SK-N-SH (cell line): ENCODE measurements at regions not wholly inside any gene's neighbourhood (a gene's known extent, or its start where the extent isn't known, plus 50 kb on each side); places are given as distances from the start of the nearest gene placed in this dataset.

Experiments used
- CTCF ChIA-PET: fragments of 300-600, 350-600 bp; formaldehyde crosslinking; extraction: SDS; loops from one replicate; lab custom pipeline; 2021; lab: Yijun Ruan, JAX
- POLR2A ChIA-PET: fragments of 350-600 bp; sonication (Branson Sonifier 250); formaldehyde crosslinking; extraction: SDS; loops from one replicate; lab custom pipeline; 2020; ENCODE audit warnings: antibody characterized with exemption, inconsistent platforms; lab: Yijun Ruan, JAX
- DNase-seq: peaks from one replicate; pipeline ENCODE4 v3.0.0; 2012
- H2AFZ ChIP-seq: fragments of 200-600 bp; sonication (generic); 2 replicates; pipeline ENCODE4 v1.8.1; 2016; ENCODE audit warnings: antibody characterized with exemption, mild to moderate bottlenecking, low read depth
- H3F3A ChIP-seq: fragments of 200-600 bp; sonication (generic); replicated peaks from 2 replicates; pipeline ENCODE3; 2016; ENCODE audit warnings: antibody characterized with exemption, mild to moderate bottlenecking; ENCODE audit not compliant: insufficient read depth
- H3K27ac ChIP-seq, 2 experiments: fragments of 200-500 bp in 1 of 2; fragments of 200-600 bp in 1 of 2; sonication (Bioruptor generic) in 1 of 2; sonication (generic), shearing (Covaris generic) in 1 of 2; 2 replicates each; pipeline versions ENCODE4 v1.5.1 to v1.6.1; 2014 to 2016; ENCODE audit warnings: low read depth in 2 of 2, inconsistent platforms in 1 of 2, low read length in 1 of 2, mild to moderate bottlenecking in 1 of 2, mixed read lengths in 1 of 2
- H3K27me3 ChIP-seq: fragments of 200-600 bp; sonication (generic), shearing (Covaris generic); 2 replicates; pipeline ENCODE4 v1.6.1; 2016; ENCODE audit warnings: mixed run types; ENCODE audit not compliant: insufficient read depth
- H3K36me3 ChIP-seq, 2 experiments: fragments of 200-500 bp in 1 of 2; fragments of 200-600 bp in 1 of 2; sonication (Bioruptor generic) in 1 of 2; sonication (generic) in 1 of 2; replicated peaks in 1 of 2; 2 replicates each; pipeline versions ENCODE3 to v1.5.1; 2014 to 2016; ENCODE audit warnings: low read length in 1 of 2, mild to moderate bottlenecking in 1 of 2; ENCODE audit not compliant: insufficient read depth in 2 of 2, control insufficient read depth in 1 of 2
- H3K4me1 ChIP-seq, 2 experiments: fragments of 200-500 bp in 1 of 2; fragments of 200-600 bp in 1 of 2; sonication (Bioruptor generic) in 1 of 2; sonication (generic), shearing (Covaris generic) in 1 of 2; 2 replicates each; pipeline versions ENCODE4 v1.5.1 to v1.6.1; 2014 to 2016; ENCODE audit warnings: low read depth in 1 of 2, low read length in 1 of 2, mixed run types in 1 of 2; ENCODE audit not compliant: insufficient read depth in 2 of 2, control insufficient read depth in 1 of 2
- H3K4me2 ChIP-seq: fragments of 200-600 bp; sonication (generic), shearing (Covaris generic); 2 replicates; pipeline ENCODE4 v1.6.1; 2017; ENCODE audit warnings: mixed run types
- H3K4me3 ChIP-seq, 2 experiments: fragments of 200-500 bp in 1 of 2; fragments of 200-600 bp in 1 of 2; sonication (Bioruptor generic) in 1 of 2; sonication (generic), shearing (Covaris generic) in 1 of 2; 2 replicates each; pipeline versions ENCODE4 v1.5.1 to v1.8.1; 2014 to 2016; ENCODE audit warnings: low read depth in 2 of 2, inconsistent platforms in 1 of 2, low read length in 1 of 2, mild to moderate bottlenecking in 1 of 2, mixed read lengths in 1 of 2, moderate library complexity in 1 of 2
- H3K79me2 ChIP-seq: fragments of 200-600 bp; sonication (generic); 2 replicates; pipeline ENCODE4 v1.8.1; 2017; ENCODE audit warnings: mild to moderate bottlenecking; ENCODE audit not compliant: insufficient read depth
- H3K9ac ChIP-seq: fragments of 200-600 bp; sonication (generic); 2 replicates; pipeline ENCODE4 v1.6.1; 2017; ENCODE audit warnings: mixed run types
- H3K9me2 ChIP-seq: fragments of 200-600 bp; sonication (generic); 2 replicates; pipeline ENCODE4 v1.6.1; 2017; ENCODE audit warnings: mixed run types
- H3K9me3 ChIP-seq: fragments of 200-600 bp; sonication (generic); 2 replicates; pipeline ENCODE4 v1.6.1; 2017; ENCODE audit warnings: mixed run types, mild to moderate bottlenecking, moderate library complexity
- H4K20me1 ChIP-seq: fragments of 200-600 bp; sonication (generic); 2 replicates; pipeline ENCODE4 v1.6.1; 2017; ENCODE audit warnings: mild to moderate bottlenecking, mixed run types; ENCODE audit not compliant: insufficient read depth
- ELF1 ChIP-seq: IDR thresholded peaks from 2 replicates; pipeline ENCODE4 v1.4.0; 2012
- EP300 ChIP-seq, 2 experiments: IDR thresholded peaks; 2 replicates each; pipeline versions ENCODE4 v1.4.0 to v1.6.1; 2012; ENCODE audit warnings: borderline replicate concordance in 1 of 2, low read depth in 1 of 2, low read length in 1 of 2
- FOXJ3 ChIP-seq: sonication (generic); formaldehyde crosslinking; IDR thresholded peaks from 2 replicates; pipeline ENCODE4 v1.5.1; 2020; ENCODE audit warnings: mild to moderate bottlenecking, missing genetic modification reagents
- JUND ChIP-seq: IDR thresholded peaks from 2 replicates; pipeline ENCODE4 v1.4.0; 2012
- MEF2A ChIP-seq: IDR thresholded peaks from 2 replicates; pipeline ENCODE4 v1.4.0; 2012; ENCODE audit warnings: low read depth, borderline replicate concordance
- MXI1 ChIP-seq: IDR thresholded peaks from 2 replicates; pipeline ENCODE4 v1.6.1; 2012; ENCODE audit warnings: mild to moderate bottlenecking, low read depth, low read length, improper control_type of control experiment
- NRF1 ChIP-seq: IDR thresholded peaks from 2 replicates; pipeline ENCODE4 v1.6.1; 2012; ENCODE audit warnings: low read depth, mild to moderate bottlenecking, low read length
- RCOR1 ChIP-seq: fragments of 150-350 bp; IDR thresholded peaks from 2 replicates; pipeline ENCODE4 v1.6.1; 2017; ENCODE audit warnings: antibody characterized with exemption, low read length
- RFX5 ChIP-seq: IDR thresholded peaks from 2 replicates; pipeline ENCODE4 v1.6.1; 2012; ENCODE audit warnings: mild to moderate bottlenecking, improper control_type of control experiment, low read length
- RXRA ChIP-seq: IDR thresholded peaks from 2 replicates; pipeline ENCODE4 v1.4.0; 2012; ENCODE audit warnings: low read depth, mild to moderate bottlenecking, borderline replicate concordance
- SIN3A ChIP-seq: IDR thresholded peaks from 2 replicates; pipeline ENCODE4 v1.6.1; 2012; ENCODE audit warnings: low read depth, mild to moderate bottlenecking, low read length, moderate library complexity, borderline replicate concordance
- TEAD4 ChIP-seq: IDR thresholded peaks from 2 replicates; pipeline ENCODE4 v1.4.0; 2012; ENCODE audit warnings: mild to moderate bottlenecking, borderline replicate concordance; ENCODE audit not compliant: insufficient read depth
- YY1 ChIP-seq: IDR thresholded peaks from 2 replicates; pipeline ENCODE4 v1.4.0; 2012; ENCODE audit warnings: low read depth, mild to moderate bottlenecking
- WGBS: methylation state at CpG from one replicate; pipeline ENCODE4 v1.1.6; 2017; ENCODE audit warnings: low lambda C conversion rate; 5-methylcytosine and 5-hydroxymethylcytosine counted together
- TF ChIP-seq, protein P1 (sequence below): fragments of 150-350 bp; IDR thresholded peaks from 2 replicates; pipeline ENCODE4 v1.6.1; 2017; ENCODE audit warnings: antibody characterized with exemption, low read length, low read depth, borderline replicate concordance
- TF ChIP-seq, protein P2 (sequence below): IDR thresholded peaks from 2 replicates; pipeline ENCODE4 v1.4.0; 2012; ENCODE audit warnings: low read depth, borderline replicate concordance
- TF ChIP-seq, protein P3 (sequence below): IDR thresholded peaks from 2 replicates; pipeline ENCODE4; 2012
- TF ChIP-seq, protein P4 (sequence below): fragments of 150-350 bp; IDR thresholded peaks from 2 replicates; pipeline ENCODE4 v1.6.1; 2016; ENCODE audit warnings: mild to moderate bottlenecking, low read depth, low read length

DNA sequence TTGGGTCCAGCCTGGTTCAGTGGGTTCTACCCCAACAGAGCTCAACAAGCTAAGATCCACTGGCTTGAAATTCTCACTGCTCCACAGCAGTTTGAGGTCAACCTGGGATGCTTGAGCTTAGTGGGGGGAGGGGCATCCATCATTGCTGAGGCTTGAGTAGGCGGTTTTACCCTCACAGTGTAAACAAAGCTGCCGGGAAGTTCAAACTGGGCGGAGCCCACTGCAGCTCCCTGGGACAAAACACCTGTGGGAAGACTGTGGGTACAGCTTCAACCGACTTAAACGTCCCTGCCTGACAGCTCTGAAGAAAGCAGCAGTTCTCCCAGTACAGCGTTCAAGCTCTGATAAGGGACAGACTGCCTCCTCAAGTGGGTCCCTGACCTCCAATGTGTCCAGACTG, 1161.9 kb downstream of the UQCRFS1 start:
- no peaks in the 10 kb centered on the region for H3K36me3 ChIP-seq
- TF ChIP-seq MEF2A, result no peak
- TF ChIP-seq JUND, result no peak
- no peak for TF ChIP-seq RCOR1
- TF ChIP-seq, protein P1, sequence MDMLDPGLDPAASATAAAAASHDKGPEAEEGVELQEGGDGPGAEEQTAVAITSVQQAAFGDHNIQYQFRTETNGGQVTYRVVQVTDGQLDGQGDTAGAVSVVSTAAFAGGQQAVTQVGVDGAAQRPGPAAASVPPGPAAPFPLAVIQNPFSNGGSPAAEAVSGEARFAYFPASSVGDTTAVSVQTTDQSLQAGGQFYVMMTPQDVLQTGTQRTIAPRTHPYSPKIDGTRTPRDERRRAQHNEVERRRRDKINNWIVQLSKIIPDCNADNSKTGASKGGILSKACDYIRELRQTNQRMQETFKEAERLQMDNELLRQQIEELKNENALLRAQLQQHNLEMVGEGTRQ, result no peak
- TF ChIP-seq, protein P2, sequence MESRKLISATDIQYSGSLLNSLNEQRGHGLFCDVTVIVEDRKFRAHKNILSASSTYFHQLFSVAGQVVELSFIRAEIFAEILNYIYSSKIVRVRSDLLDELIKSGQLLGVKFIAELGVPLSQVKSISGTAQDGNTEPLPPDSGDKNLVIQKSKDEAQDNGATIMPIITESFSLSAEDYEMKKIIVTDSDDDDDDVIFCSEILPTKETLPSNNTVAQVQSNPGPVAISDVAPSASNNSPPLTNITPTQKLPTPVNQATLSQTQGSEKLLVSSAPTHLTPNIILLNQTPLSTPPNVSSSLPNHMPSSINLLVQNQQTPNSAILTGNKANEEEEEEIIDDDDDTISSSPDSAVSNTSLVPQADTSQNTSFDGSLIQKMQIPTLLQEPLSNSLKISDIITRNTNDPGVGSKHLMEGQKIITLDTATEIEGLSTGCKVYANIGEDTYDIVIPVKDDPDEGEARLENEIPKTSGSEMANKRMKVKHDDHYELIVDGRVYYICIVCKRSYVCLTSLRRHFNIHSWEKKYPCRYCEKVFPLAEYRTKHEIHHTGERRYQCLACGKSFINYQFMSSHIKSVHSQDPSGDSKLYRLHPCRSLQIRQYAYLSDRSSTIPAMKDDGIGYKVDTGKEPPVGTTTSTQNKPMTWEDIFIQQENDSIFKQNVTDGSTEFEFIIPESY, result no peak
- no peak for TF ChIP-seq RXRA
- TF ChIP-seq FOXJ3, result no peak
- TF ChIP-seq MXI1, result no peak
- TF ChIP-seq TEAD4, result no peak
- TF ChIP-seq, all 33 proteins: peak for 0
- WGBS, result 23% methylated on average over 6 of the region's 6 CpGs
- Histone ChIP-seq H3K27me3 (no peaks in the 10 kb centered on the region), H3K4me2 (no peak overlapping the region), H3K4me3 (no peak overlapping the region), H3K9ac (no peak overlapping the region), H3F3A (no peaks in the 10 kb centered on the region), H3K4me1 (no peaks in the 10 kb centered on the region), H2AFZ (no peak overlapping the region), H3K9me3 (no peaks in the 10 kb centered on the region), H3K9me2 (no peaks in the 10 kb centered on the region), H3K27ac (no peak overlapping the region), H3K79me2 (no peaks in the 10 kb centered on the region), H4K20me1 (no peaks in the 10 kb centered on the region)
- POLR2A ChIA-PET, result no interaction called here
- no peak for DNase-seq
- CTCF ChIA-PET, result no interaction called here

DNA sequence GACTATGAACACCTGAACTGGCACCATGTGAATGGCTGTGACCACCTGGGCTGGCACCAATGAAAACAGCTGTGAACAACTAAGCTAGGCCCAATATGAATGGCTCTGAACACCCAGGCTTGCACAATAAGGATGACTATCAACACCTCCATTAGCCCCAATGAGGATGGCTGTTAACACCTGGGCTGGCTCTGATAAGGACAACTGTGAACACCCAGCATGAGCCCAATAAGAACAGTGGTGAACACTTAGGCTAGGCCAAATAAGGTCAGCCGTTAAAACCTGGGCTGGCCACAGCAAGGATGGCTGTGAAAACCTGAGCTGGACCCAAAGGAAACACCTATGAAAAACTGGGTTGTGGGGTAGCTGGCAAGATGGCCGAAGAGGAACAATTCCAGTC, 1163.1 kb downstream of the UQCRFS1 start:
- Histone ChIP-seq H3K4me3 (no peak overlapping the region), H3K4me2 (no peak overlapping the region), H3K27ac (no peak overlapping the region), H3K9me2 (no peaks in the 10 kb centered on the region), H3K27me3 (no peaks in the 10 kb centered on the region), H3K9ac (no peak overlapping the region), H2AFZ (no peak overlapping the region), H3K36me3 (no peaks in the 10 kb centered on the region), H3K79me2 (no peaks in the 10 kb centered on the region), H4K20me1 (no peaks in the 10 kb centered on the region), H3F3A (no peaks in the 10 kb centered on the region), H3K9me3 (no peaks in the 10 kb centered on the region), H3K4me1 (no peaks in the 10 kb centered on the region)
- TF ChIP-seq SIN3A (no peak), JUND (no peak), NRF1 (no peak), ELF1 (no peak), RFX5 (no peak), EP300 (IDR thresholded peaks at IDR 0.05; ENCODE audit: borderline replicate concordance in 1 of 2, low read depth in 1 of 2, low read length in 1 of 2) (no peak), YY1 (no peak)
- TF ChIP-seq, protein P3, sequence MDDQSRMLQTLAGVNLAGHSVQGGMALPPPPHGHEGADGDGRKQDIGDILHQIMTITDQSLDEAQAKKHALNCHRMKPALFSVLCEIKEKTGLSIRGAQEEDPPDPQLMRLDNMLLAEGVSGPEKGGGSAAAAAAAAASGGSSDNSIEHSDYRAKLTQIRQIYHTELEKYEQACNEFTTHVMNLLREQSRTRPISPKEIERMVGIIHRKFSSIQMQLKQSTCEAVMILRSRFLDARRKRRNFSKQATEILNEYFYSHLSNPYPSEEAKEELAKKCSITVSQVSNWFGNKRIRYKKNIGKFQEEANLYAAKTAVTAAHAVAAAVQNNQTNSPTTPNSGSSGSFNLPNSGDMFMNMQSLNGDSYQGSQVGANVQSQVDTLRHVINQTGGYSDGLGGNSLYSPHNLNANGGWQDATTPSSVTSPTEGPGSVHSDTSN, result no peak
- TF ChIP-seq, protein P4, sequence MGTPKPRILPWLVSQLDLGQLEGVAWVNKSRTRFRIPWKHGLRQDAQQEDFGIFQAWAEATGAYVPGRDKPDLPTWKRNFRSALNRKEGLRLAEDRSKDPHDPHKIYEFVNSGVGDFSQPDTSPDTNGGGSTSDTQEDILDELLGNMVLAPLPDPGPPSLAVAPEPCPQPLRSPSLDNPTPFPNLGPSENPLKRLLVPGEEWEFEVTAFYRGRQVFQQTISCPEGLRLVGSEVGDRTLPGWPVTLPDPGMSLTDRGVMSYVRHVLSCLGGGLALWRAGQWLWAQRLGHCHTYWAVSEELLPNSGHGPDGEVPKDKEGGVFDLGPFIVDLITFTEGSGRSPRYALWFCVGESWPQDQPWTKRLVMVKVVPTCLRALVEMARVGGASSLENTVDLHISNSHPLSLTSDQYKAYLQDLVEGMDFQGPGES, result no peak
- no peak for DNase-seq
- 15% methylated on average over 2 of the region's 2 CpGs for WGBS
- POLR2A ChIA-PET, result no interaction called here
- CTCF ChIA-PET, result no interaction called here
